Calu3 (cell line): ENCODE measurements at regions not wholly inside any gene's neighbourhood (a gene's known extent, or its start where the extent isn't known, plus 50 kb on each side); places are given as distances from the start of the nearest gene placed in this dataset.

Source experiments
- BruUV-seq: library from RNA; stranded (reverse); fragments of 400-500 nt; replicated peaks from 2 replicates; lab custom pipeline; 2021; lab: Mats Ljungman, UMichigan
- CTCF ChIA-PET: fragments of 300-600 bp; sonication (Branson Sonifier 250); formaldehyde crosslinking; loops from one replicate; lab custom pipeline; 2022; ENCODE audit warnings: antibody characterized with exemption; lab: Charles Lee
- DNase-seq: peaks from one replicate; pipeline ENCODE4 v3.0.0; 2022
- H3K27ac Mint-ChIP-seq: one replicate; pipeline ENCODE4 v1.8.0; 2022; ENCODE audit warnings: mixed read lengths; ENCODE audit not compliant: unreplicated experiment
- H3K27me3 Mint-ChIP-seq: one replicate; pipeline ENCODE4 v1.8.0; 2022; ENCODE audit warnings: mixed read lengths; ENCODE audit not compliant: unreplicated experiment
- H3K36me3 Mint-ChIP-seq: one replicate; pipeline ENCODE4 v1.8.0; 2022; ENCODE audit warnings: mild to moderate bottlenecking, moderate library complexity, mixed read lengths; ENCODE audit not compliant: insufficient read depth, unreplicated experiment
- H3K4me1 Mint-ChIP-seq: one replicate; pipeline ENCODE4 v1.8.0; 2022; ENCODE audit warnings: mild to moderate bottlenecking, low read depth, mixed read lengths; ENCODE audit not compliant: unreplicated experiment
- H3K4me3 Mint-ChIP-seq: one replicate; pipeline ENCODE4 v1.8.0; 2022; ENCODE audit warnings: mild to moderate bottlenecking, low read depth, moderate library complexity, mixed read lengths; ENCODE audit not compliant: unreplicated experiment
- H3K9me3 Mint-ChIP-seq: one replicate; pipeline ENCODE4 v1.8.0; 2022; ENCODE audit warnings: low read depth, mixed read lengths; ENCODE audit not compliant: unreplicated experiment
- CTCF ChIP-seq: fragments of 200-600 bp; IDR thresholded peaks from one replicate; pipeline ENCODE4 v1.8.0; 2022; ENCODE audit warnings: antibody characterized with exemption; ENCODE audit not compliant: unreplicated experiment
- intact Hi-C: fragments of 100-400 bp; cut with micrococcal nuclease; formaldehyde crosslinking; loops from one replicate; pipeline ENCODE4 v1.10.0; 2022; ENCODE audit not compliant: unreplicated experiment

GRCh38 chr1:30515755-30516484 is 207.5 kb downstream of the MATN1 start:
- BruUV-seq, result no TSS peak
- Mint-ChIP-seq H3K27ac (no peak overlapping the region), H3K4me1 (peaks cover 17% of the 10 kb centered on the region), H3K9me3 (no peaks in the 10 kb centered on the region), H3K4me3 (no peak overlapping the region), H3K36me3 (no peaks in the 10 kb centered on the region), H3K27me3 (peaks cover 46% of the 10 kb centered on the region)
- CTCF ChIA-PET, result no interaction called here
- intact Hi-C loops, result no loop called here
- DNase-seq, result no peak
- no peak for TF ChIP-seq CTCF

GRCh38 chr1:30514945-30515344 is 208.4 kb downstream of the MATN1 start:
- Mint-ChIP-seq H3K27ac (no peak overlapping the region), H3K9me3 (no peaks in the 10 kb centered on the region), H3K4me1 (peaks cover 17% of the 10 kb centered on the region), H3K4me3 (no peak overlapping the region), H3K36me3 (no peaks in the 10 kb centered on the region), H3K27me3 (peaks cover 47% of the 10 kb centered on the region)
- BruUV-seq, result no TSS peak
- CTCF ChIA-PET, result no interaction called here
- TF ChIP-seq CTCF, result no peak
- intact Hi-C loops, result no loop called here
- DNase-seq, result no peak

- DNase-seq, result no peak
- H3K9me3 Mint-ChIP-seq, result no peaks in the 10 kb centered on the region
- H3K4me3 Mint-ChIP-seq, result no peak overlapping the region
- H3K27me3 Mint-ChIP-seq, result peaks cover 54% of the 10 kb centered on the region
- no peak overlapping the region for H3K27ac Mint-ChIP-seq
- no TSS peak for BruUV-seq
- H3K36me3 Mint-ChIP-seq, result no peaks in the 10 kb centered on the region
- intact Hi-C loops, result no loop called here
- H3K4me1 Mint-ChIP-seq, result peaks cover 17% of the 10 kb centered on the region
- no peak for TF ChIP-seq CTCF
- CTCF ChIA-PET, result no interaction called here
Observed at GRCh38 chr1:30514137-30514654, 209.2 kb downstream of the MATN1 start.

DNA sequence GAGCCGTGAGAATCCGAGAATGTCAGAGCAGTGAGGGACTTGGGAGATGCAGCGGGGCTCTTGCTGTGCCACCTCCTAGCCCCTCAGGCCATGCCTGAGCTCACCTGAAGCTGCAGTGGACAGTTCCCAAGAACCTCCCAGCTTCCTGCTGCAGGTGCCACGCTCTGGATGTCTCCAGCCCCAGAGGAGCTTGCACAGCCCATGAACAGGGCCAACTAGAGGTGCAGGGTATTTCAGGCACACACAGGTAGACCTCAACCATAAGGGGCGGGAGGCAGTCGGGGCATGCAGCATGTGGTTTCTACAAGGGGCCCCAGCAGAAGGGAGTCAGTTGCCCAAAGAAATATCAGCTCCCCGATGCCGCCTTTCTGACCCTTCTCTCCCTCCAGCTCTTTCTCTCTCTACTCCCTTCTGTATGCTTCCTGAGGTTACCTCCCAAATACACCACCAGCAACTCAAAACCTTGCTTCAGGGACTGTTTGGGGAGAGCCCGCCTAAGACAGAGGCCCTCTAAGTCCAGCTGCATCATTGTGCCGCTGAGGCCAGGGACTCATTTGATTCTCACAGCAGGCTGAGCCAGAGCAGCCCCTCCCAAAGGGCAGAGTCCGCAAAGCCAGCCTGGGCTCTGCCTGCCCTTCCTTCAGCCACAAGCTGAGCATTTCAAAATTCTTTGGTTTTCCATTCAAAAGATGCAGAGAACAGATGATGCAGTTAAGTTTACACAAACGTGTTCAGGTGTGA is 209.8 kb downstream of the MATN1 start:
- Mint-ChIP-seq H3K4me3 (no peak overlapping the region), H3K4me1 (peaks cover 17% of the 10 kb centered on the region), H3K27ac (no peak overlapping the region), H3K27me3 (peaks cover 60% of the 10 kb centered on the region), H3K36me3 (no peaks in the 10 kb centered on the region), H3K9me3 (no peaks in the 10 kb centered on the region)
- no peak for TF ChIP-seq CTCF
- CTCF ChIA-PET, result no interaction called here
- BruUV-seq, result no TSS peak
- DNase-seq, result no peak
- intact Hi-C loops, result no loop called here
